Thyroid gland (tissue), 4 donors: ENCODE measurements at regions not wholly inside any gene's neighbourhood (a gene's known extent, or its start where the extent isn't known, plus 50 kb on each side); places are given as distances from the start of the nearest gene placed in this dataset.

Experiments
- POLR2A ChIP-seq, 2 donors: fragments of 450-650 bp; IDR thresholded peaks; one replicate each; pipeline ENCODE4 v1.6.1; 2017; ENCODE audit warnings: antibody characterized with exemption in 2 of 2, mild to moderate bottlenecking in 2 of 2, moderate library complexity in 1 of 2
- TF ChIP-seq, protein P1 (sequence below), 6 experiments: fragments of 200-600 bp in 3 of 6; fragments of 450-650 bp in 3 of 6; sonication (generic) in 3 of 6; IDR thresholded peaks; one replicate each; pipeline ENCODE4 v1.5.1; 2016 to 2019; ENCODE audit warnings: antibody characterized with exemption in 6 of 6, mild to moderate bottlenecking in 2 of 6, inconsistent platforms in 1 of 6, moderate library complexity in 1 of 6

DNA sequence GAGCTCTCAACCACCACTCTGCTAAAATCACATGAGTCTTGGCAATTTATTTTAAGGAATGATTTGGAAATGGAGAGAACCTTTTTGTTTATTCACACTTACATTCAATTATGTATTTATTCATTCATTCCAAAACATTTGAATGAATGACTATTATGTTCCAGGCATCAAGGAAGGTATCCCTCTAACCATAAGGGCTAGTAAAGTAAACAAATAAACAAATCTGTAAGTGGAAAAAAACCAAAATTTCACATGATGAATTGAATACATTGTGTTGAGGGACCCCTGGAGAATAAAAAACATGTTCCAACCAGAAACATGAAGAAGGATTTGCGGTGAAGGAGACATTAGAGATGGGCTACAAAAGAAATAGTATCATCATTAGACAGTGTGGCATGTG is 677.8 kb downstream of the TOX3 start:
- TF ChIP-seq POLR2A (IDR thresholded peaks at IDR 0.05) = no peak
- TF ChIP-seq, protein P1, sequence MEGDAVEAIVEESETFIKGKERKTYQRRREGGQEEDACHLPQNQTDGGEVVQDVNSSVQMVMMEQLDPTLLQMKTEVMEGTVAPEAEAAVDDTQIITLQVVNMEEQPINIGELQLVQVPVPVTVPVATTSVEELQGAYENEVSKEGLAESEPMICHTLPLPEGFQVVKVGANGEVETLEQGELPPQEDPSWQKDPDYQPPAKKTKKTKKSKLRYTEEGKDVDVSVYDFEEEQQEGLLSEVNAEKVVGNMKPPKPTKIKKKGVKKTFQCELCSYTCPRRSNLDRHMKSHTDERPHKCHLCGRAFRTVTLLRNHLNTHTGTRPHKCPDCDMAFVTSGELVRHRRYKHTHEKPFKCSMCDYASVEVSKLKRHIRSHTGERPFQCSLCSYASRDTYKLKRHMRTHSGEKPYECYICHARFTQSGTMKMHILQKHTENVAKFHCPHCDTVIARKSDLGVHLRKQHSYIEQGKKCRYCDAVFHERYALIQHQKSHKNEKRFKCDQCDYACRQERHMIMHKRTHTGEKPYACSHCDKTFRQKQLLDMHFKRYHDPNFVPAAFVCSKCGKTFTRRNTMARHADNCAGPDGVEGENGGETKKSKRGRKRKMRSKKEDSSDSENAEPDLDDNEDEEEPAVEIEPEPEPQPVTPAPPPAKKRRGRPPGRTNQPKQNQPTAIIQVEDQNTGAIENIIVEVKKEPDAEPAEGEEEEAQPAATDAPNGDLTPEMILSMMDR (IDR thresholded peaks at IDR 0.05) = no peak
